ENCODE measurements at regions not wholly inside any gene's neighbourhood (a gene's known extent, or its start where the extent isn't known, plus 50 kb on each side); places are given as distances from the start of the nearest gene placed in this dataset.

DNA sequence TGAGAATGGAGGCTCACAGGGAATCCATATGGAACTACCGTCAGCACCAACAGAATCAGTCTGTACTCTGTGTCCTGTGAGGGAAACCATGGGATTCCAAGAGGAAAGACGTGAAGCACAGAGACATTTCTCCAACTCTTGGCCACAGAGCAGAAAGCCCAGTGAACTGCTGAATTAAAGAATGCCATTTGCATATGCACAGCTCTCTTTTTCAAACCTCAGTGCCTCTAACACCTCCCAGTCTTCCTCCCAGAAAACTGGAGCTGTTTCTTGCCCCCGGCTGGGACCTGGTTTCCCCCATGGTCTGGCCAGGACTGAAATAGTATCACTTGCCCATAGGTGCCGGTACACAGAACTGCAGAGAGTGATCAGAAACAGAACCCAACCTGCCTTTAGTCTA, 69.6 kb upstream of the FER start:
- TF ChIP-seq TAF1 (IDR thresholded peaks at IDR 0.05; ENCODE audit: borderline replicate concordance, low read depth, low read length): no peak
- TF ChIP-seq, protein P1, sequence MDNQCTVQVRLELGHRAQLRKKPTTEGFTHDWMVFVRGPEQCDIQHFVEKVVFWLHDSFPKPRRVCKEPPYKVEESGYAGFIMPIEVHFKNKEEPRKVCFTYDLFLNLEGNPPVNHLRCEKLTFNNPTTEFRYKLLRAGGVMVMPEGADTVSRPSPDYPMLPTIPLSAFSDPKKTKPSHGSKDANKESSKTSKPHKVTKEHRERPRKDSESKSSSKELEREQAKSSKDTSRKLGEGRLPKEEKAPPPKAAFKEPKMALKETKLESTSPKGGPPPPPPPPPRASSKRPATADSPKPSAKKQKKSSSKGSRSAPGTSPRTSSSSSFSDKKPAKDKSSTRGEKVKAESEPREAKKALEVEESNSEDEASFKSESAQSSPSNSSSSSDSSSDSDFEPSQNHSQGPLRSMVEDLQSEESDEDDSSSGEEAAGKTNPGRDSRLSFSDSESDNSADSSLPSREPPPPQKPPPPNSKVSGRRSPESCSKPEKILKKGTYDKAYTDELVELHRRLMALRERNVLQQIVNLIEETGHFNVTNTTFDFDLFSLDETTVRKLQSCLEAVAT (IDR thresholded peaks at IDR 0.05): no peak
- TF ChIP-seq CREB1 (IDR thresholded peaks at IDR 0.05; ENCODE audit: low read depth): no peak
- TF ChIP-seq ASH2L (IDR thresholded peaks at IDR 0.05; ENCODE audit: borderline replicate concordance, low read depth): no peak
- TF ChIP-seq, protein P2, sequence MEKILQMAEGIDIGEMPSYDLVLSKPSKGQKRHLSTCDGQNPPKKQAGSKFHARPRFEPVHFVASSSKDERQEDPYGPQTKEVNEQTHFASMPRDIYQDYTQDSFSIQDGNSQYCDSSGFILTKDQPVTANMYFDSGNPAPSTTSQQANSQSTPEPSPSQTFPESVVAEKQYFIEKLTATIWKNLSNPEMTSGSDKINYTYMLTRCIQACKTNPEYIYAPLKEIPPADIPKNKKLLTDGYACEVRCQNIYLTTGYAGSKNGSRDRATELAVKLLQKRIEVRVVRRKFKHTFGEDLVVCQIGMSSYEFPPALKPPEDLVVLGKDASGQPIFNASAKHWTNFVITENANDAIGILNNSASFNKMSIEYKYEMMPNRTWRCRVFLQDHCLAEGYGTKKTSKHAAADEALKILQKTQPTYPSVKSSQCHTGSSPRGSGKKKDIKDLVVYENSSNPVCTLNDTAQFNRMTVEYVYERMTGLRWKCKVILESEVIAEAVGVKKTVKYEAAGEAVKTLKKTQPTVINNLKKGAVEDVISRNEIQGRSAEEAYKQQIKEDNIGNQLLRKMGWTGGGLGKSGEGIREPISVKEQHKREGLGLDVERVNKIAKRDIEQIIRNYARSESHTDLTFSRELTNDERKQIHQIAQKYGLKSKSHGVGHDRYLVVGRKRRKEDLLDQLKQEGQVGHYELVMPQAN (conservative IDR thresholded peaks at IDR 0.05): no peak
- TF ChIP-seq POU2F2 (IDR thresholded peaks at IDR 0.05; ENCODE audit: borderline replicate concordance, low read depth, low read length): no peak
- TF ChIP-seq, protein P3, sequence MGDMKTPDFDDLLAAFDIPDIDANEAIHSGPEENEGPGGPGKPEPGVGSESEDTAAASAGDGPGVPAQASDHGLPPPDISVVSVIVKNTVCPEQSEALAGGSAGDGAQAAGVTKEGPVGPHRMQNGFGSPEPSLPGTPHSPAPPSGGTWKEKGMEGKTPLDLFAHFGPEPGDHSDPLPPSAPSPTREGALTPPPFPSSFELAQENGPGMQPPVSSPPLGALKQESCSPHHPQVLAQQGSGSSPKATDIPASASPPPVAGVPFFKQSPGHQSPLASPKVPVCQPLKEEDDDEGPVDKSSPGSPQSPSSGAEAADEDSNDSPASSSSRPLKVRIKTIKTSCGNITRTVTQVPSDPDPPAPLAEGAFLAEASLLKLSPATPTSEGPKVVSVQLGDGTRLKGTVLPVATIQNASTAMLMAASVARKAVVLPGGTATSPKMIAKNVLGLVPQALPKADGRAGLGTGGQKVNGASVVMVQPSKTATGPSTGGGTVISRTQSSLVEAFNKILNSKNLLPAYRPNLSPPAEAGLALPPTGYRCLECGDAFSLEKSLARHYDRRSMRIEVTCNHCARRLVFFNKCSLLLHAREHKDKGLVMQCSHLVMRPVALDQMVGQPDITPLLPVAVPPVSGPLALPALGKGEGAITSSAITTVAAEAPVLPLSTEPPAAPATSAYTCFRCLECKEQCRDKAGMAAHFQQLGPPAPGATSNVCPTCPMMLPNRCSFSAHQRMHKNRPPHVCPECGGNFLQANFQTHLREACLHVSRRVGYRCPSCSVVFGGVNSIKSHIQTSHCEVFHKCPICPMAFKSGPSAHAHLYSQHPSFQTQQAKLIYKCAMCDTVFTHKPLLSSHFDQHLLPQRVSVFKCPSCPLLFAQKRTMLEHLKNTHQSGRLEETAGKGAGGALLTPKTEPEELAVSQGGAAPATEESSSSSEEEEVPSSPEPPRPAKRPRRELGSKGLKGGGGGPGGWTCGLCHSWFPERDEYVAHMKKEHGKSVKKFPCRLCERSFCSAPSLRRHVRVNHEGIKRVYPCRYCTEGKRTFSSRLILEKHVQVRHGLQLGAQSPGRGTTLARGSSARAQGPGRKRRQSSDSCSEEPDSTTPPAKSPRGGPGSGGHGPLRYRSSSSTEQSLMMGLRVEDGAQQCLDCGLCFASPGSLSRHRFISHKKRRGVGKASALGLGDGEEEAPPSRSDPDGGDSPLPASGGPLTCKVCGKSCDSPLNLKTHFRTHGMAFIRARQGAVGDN (IDR thresholded peaks at IDR 0.05): no peak
- no peak for TF ChIP-seq BRCA1 (IDR thresholded peaks at IDR 0.05; ENCODE audit: low read depth, low read length)
- TF ChIP-seq EZH2 (IDR thresholded peaks at IDR 0.05; ENCODE audit: borderline replicate concordance, control insufficient read depth, low read depth, low read length): no peak
- no peak for TF ChIP-seq HDAC6 (IDR thresholded peaks at IDR 0.05; ENCODE audit: unreplicated experiment)
- no peak for TF ChIP-seq POLR2A (IDR thresholded peaks at IDR 0.05; ENCODE audit: low read depth, low read length)
- TF ChIP-seq HDGF (IDR thresholded peaks at IDR 0.05): no peak

Measured in GM12878 (cell line).